ENCODE measurements at regions not wholly inside any gene's neighbourhood (a gene's known extent, or its start where the extent isn't known, plus 50 kb on each side); places are given as distances from the start of the nearest gene placed in this dataset.

GRCh38 chrX:148316446-148316845 lies 184.0 kb upstream of the AFF2 start:
- ChIA-PET CTCF (no interaction called here), POLR2A (no interaction called here)
- Mint-ChIP-seq H3K36me3 (no peaks in the 10 kb centered on the region), H3K27me3 (ENCODE audit: low read depth) (no peaks in the 10 kb centered on the region), H3K4me3 (no peak overlapping the region), H3K9me3 (no peaks in the 10 kb centered on the region), H3K27ac (no peak overlapping the region), H3K4me1 (peaks cover 9% of the 10 kb centered on the region)
- DNase-seq (ENCODE audit: low spot score) (no peak), ATAC-seq (no peak)
- TF ChIP-seq ZNF423 (CRISPR knock-in tag; IDR thresholded peaks at IDR 0.05) (no peak), STAT6 (CRISPR knock-in tag; conservative IDR thresholded peaks at IDR 0.05; ENCODE audit: low read depth) (no peak), CTCF (IDR thresholded peaks at IDR 0.05) (no peak), ZBTB43 (CRISPR knock-in tag; IDR thresholded peaks at IDR 0.05) (no peak), CREB1 (CRISPR knock-in tag; IDR thresholded peaks at IDR 0.05) (no peak), MYBL2 (CRISPR knock-in tag; IDR thresholded peaks at IDR 0.05) (no peak), NR3C1 (CRISPR knock-in tag; conservative IDR thresholded peaks at IDR 0.05; ENCODE audit: low read depth) (no peak), NFE2L1 (CRISPR knock-in tag; IDR thresholded peaks at IDR 0.05) (no peak), HMGXB4 (CRISPR knock-in tag; IDR thresholded peaks at IDR 0.05) (no peak)

GRCh38 chrX:148322906-148323305 lies 177.5 kb upstream of the AFF2 start:
- 0 out of 2 replicates have a peak, but pooled peaks cover 4% of the 10 kb centered on the region for H3K9me3 Mint-ChIP-seq
- no peaks in the 10 kb centered on the region for H3K36me3 Mint-ChIP-seq
- DNase-seq (ENCODE audit: low spot score) (no peak), ATAC-seq (no peak)
- CTCF ChIA-PET: no interaction called here
- H3K4me1 Mint-ChIP-seq: no peaks in the 10 kb centered on the region
- POLR2A ChIA-PET: no interaction called here
- no peaks in the 10 kb centered on the region for H3K27me3 Mint-ChIP-seq (ENCODE audit: low read depth)
- no peak overlapping the region for H3K27ac Mint-ChIP-seq
- no peak overlapping the region for H3K4me3 Mint-ChIP-seq
- TF ChIP-seq IRF2 (CRISPR knock-in tag; IDR thresholded peaks at IDR 0.05; ENCODE audit: borderline replicate concordance, low read depth) (no peak), STAT6 (CRISPR knock-in tag; conservative IDR thresholded peaks at IDR 0.05; ENCODE audit: low read depth) (no peak), ATF6 (CRISPR knock-in tag; IDR thresholded peaks at IDR 0.05) (no peak), USF1 (CRISPR knock-in tag; IDR thresholded peaks at IDR 0.05) (no peak), ZBTB43 (CRISPR knock-in tag; IDR thresholded peaks at IDR 0.05) (no peak), HMGXB4 (CRISPR knock-in tag; IDR thresholded peaks at IDR 0.05) (no peak), AR (CRISPR knock-in tag; IDR thresholded peaks at IDR 0.05) (no peak), ZNF396 (CRISPR knock-in tag; IDR thresholded peaks at IDR 0.05; ENCODE audit: borderline replicate concordance) (no peak)
